Vagina (tissue), 2 donors: ENCODE measurements at regions not wholly inside any gene's neighbourhood (a gene's known extent, or its start where the extent isn't known, plus 50 kb on each side); places are given as distances from the start of the nearest gene placed in this dataset.

Source experiments
- DNase-seq, 2 donors: peaks; one replicate each; pipeline ENCODE4 v3.0.0-alpha.2; 2017; ENCODE audit errors: extremely low spot score in 2 of 2
- H3K27ac ChIP-seq: fragments of 200-600 bp; sonication (generic); one replicate; pipeline ENCODE4 v1.5.1; 2019
- H3K27me3 ChIP-seq: fragments of 200-600 bp; sonication (generic); one replicate; pipeline ENCODE4 v1.5.1; 2019
- H3K36me3 ChIP-seq, 2 donors: fragments of 200-600 bp; sonication (generic); one replicate each; pipeline ENCODE4 v1.5.1; 2017 to 2019
- H3K4me1 ChIP-seq: fragments of 200-600 bp; sonication (generic); one replicate; pipeline ENCODE4 v1.5.1; 2019
- H3K4me3 ChIP-seq, 2 donors: fragments of 200-600 bp; sonication (generic); 1 replicate in 1 of 2; 2 replicates in 1 of 2; pipeline ENCODE4 v1.5.1; 2016 to 2019
- H3K9me3 ChIP-seq: fragments of 200-600 bp; sonication (generic); one replicate; pipeline ENCODE4 v1.5.1; 2019
- POLR2A ChIP-seq, 2 donors: fragments of 450-650 bp; IDR thresholded peaks; one replicate each; pipeline ENCODE4 v1.6.1; 2017; ENCODE audit warnings: antibody characterized with exemption in 2 of 2, mild to moderate bottlenecking in 2 of 2, moderate library complexity in 2 of 2
- POLR2AphosphoS5 ChIP-seq, 2 donors: sonication (generic); formaldehyde crosslinking; IDR thresholded peaks; one replicate each; pipeline ENCODE4 v1.9.0; 2017; ENCODE audit warnings: antibody characterized with exemption in 2 of 2, mild to moderate bottlenecking in 2 of 2, low read depth in 1 of 2; ENCODE audit not compliant: insufficient read depth in 1 of 2
- intact Hi-C: fragments of 100-400 bp; cut with DNase I; formaldehyde crosslinking; loops from one replicate; pipeline ENCODE4 v1.15.1; 2023
- TF ChIP-seq, protein P1 (sequence below), 3 experiments: fragments of 450-650 bp in 2 of 3; fragments of 200-600 bp in 1 of 3; sonication (generic) in 1 of 3; IDR thresholded peaks; one replicate each; pipeline ENCODE4 v1.5.1; 2017 to 2019; ENCODE audit warnings: antibody characterized with exemption in 3 of 3, mild to moderate bottlenecking in 2 of 3, moderate library complexity in 2 of 3

DNA sequence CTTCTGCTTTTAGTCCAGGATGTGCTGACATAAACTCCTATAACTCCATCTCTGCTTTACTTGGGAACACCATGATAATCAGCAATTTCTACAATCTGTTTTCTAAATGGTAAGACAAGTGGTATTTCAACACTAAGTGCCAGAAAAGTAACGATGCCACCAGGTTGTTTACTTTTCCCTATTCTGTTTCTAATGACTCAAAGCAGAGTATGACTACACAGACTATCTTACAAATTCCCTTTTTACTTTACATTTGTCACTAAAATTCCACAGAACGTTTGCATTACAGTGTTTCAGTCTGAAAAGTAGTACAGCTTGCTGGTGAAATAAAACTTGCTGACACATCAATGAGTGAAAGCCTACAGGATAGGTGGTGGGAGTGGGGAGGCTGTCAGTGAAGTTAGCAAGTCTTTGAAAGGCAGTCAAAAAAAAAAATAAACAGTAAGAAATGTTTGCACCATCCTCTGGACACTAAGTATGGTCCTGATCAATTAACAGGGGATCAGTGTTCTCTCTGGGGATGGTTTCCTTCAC, 186.5 kb downstream of the LURAP1L start:
- Histone ChIP-seq H3K9me3 (no peaks in the 10 kb centered on the region), H3K27me3 (no peaks in the 10 kb centered on the region), H3K4me1 (no peaks in the 10 kb centered on the region), H3K36me3 (no peaks in the 10 kb centered on the region), H3K27ac (no peak overlapping the region), H3K4me3 (no peak overlapping the region)
- TF ChIP-seq, protein P1, sequence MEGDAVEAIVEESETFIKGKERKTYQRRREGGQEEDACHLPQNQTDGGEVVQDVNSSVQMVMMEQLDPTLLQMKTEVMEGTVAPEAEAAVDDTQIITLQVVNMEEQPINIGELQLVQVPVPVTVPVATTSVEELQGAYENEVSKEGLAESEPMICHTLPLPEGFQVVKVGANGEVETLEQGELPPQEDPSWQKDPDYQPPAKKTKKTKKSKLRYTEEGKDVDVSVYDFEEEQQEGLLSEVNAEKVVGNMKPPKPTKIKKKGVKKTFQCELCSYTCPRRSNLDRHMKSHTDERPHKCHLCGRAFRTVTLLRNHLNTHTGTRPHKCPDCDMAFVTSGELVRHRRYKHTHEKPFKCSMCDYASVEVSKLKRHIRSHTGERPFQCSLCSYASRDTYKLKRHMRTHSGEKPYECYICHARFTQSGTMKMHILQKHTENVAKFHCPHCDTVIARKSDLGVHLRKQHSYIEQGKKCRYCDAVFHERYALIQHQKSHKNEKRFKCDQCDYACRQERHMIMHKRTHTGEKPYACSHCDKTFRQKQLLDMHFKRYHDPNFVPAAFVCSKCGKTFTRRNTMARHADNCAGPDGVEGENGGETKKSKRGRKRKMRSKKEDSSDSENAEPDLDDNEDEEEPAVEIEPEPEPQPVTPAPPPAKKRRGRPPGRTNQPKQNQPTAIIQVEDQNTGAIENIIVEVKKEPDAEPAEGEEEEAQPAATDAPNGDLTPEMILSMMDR (IDR thresholded peaks at IDR 0.05), result no peak
- TF ChIP-seq POLR2AphosphoS5 (IDR thresholded peaks at IDR 0.05; ENCODE audit: insufficient read depth in 1 of 2, low read depth in 1 of 2), result no peak
- TF ChIP-seq POLR2A (IDR thresholded peaks at IDR 0.05), result no peak
- no peak for DNase-seq
- intact Hi-C loops, result no loop called here

- Histone ChIP-seq H3K9me3 (no peaks in the 10 kb centered on the region), H3K27me3 (no peaks in the 10 kb centered on the region), H3K27ac (no peak overlapping the region), H3K4me1 (no peaks in the 10 kb centered on the region), H3K4me3 (no peak overlapping the region), H3K36me3 (no peaks in the 10 kb centered on the region)
- TF ChIP-seq POLR2A (IDR thresholded peaks at IDR 0.05) (no peak), POLR2AphosphoS5 (IDR thresholded peaks at IDR 0.05; ENCODE audit: insufficient read depth in 1 of 2, low read depth in 1 of 2) (no peak)
- TF ChIP-seq, protein P1 (IDR thresholded peaks at IDR 0.05), result no peak
- no peak for DNase-seq
- intact Hi-C loops, result no loop called here
These were observed 188.7 kb downstream of the LURAP1L start for GRCh38 chr9:12963537-12963936.

GRCh38 chr9:12964271-12964670, 189.5 kb downstream of the LURAP1L start:
- Histone ChIP-seq H3K27ac (no peak overlapping the region), H3K27me3 (no peaks in the 10 kb centered on the region), H3K4me3 (no peak overlapping the region), H3K9me3 (no peaks in the 10 kb centered on the region), H3K36me3 (no peaks in the 10 kb centered on the region), H3K4me1 (no peaks in the 10 kb centered on the region)
- DNase-seq, result no peak
- intact Hi-C loops, result no loop called here
- TF ChIP-seq POLR2A (IDR thresholded peaks at IDR 0.05) (no peak), POLR2AphosphoS5 (IDR thresholded peaks at IDR 0.05; ENCODE audit: insufficient read depth in 1 of 2, low read depth in 1 of 2) (no peak)
- TF ChIP-seq, protein P1 (IDR thresholded peaks at IDR 0.05), result no peak

DNA sequence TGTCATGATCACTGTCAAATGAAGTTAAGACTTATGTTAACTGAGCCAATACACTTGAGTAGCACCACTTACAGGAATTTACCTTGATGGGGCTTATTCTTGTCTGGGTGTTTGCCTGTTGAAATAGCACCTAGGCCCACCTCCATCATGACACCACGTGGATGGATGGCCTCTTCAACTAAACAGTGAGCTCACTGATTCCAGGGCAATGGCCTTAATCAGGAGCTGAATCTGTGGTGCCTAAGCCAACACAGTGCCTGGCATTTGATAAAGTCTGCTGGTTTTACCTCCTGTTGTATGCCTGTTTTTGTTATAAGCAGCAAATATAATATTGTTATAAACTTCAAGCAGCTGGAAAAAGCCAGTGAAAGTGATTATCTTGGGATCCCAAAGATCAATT, 190.5 kb downstream of the LURAP1L start:
- DNase-seq, result no peak
- Histone ChIP-seq H3K27me3 (no peaks in the 10 kb centered on the region), H3K27ac (no peak overlapping the region), H3K9me3 (no peaks in the 10 kb centered on the region), H3K36me3 (no peaks in the 10 kb centered on the region), H3K4me3 (no peak overlapping the region), H3K4me1 (no peaks in the 10 kb centered on the region)
- TF ChIP-seq POLR2AphosphoS5 (IDR thresholded peaks at IDR 0.05; ENCODE audit: insufficient read depth in 1 of 2, low read depth in 1 of 2) (no peak), POLR2A (IDR thresholded peaks at IDR 0.05) (no peak)
- TF ChIP-seq, protein P1 (IDR thresholded peaks at IDR 0.05), result no peak
- intact Hi-C loops, result no loop called here

- intact Hi-C loops, result no loop called here
- no peaks in the 10 kb centered on the region for H3K9me3 ChIP-seq
- H3K4me3 ChIP-seq, result no peak overlapping the region
- H3K4me1 ChIP-seq, result no peaks in the 10 kb centered on the region
- no peaks in the 10 kb centered on the region for H3K27me3 ChIP-seq
- no peak for DNase-seq
- no peak overlapping the region for H3K27ac ChIP-seq
- no peaks in the 10 kb centered on the region for H3K36me3 ChIP-seq
- TF ChIP-seq, protein P1 (IDR thresholded peaks at IDR 0.05), result no peak
- TF ChIP-seq POLR2A (IDR thresholded peaks at IDR 0.05) (no peak), POLR2AphosphoS5 (IDR thresholded peaks at IDR 0.05; ENCODE audit: insufficient read depth in 1 of 2, low read depth in 1 of 2) (no peak)
These were observed 193.3 kb downstream of the LURAP1L start for GRCh38 chr9:12968093-12968492.
